ENCODE measurements at regions not wholly inside any gene's neighbourhood (a gene's known extent, or its start where the extent isn't known, plus 50 kb on each side); places are given as distances from the start of the nearest gene placed in this dataset.

GRCh38 chr11:101401245-101401644, 182.6 kb downstream of the TRPC6 start:
- DNase-seq: no peak

GRCh38 chr11:101397979-101398378, 185.8 kb downstream of the TRPC6 start:
- no peak for DNase-seq

- DNase-seq: no peak
Measured at GRCh38 chr11:101390539-101390938, 193.3 kb downstream of the TRPC6 start.

- DNase-seq: no peak
Measured at GRCh38 chr11:101369835-101370234, 214.0 kb downstream of the TRPC6 start.

- no peak for DNase-seq
Measured at GRCh38 chr11:101363706-101364275, 220.0 kb downstream of the TRPC6 start.

GRCh38 chr11:101362643-101363042, 221.2 kb downstream of the TRPC6 start:
- DNase-seq: no peak

GRCh38 chr11:101357771-101358170, 226.0 kb downstream of the TRPC6 start:
- DNase-seq: no peak

GRCh38 chr11:101354801-101355200, 225.2 kb upstream of the PGR start:
- no peak for DNase-seq

GRCh38 chr11:101348786-101349185, 219.2 kb upstream of the PGR start:
- DNase-seq: no peak

- no peak for DNase-seq
Measured at GRCh38 chr11:101346591-101346990, 217.0 kb upstream of the PGR start.

- no peak for DNase-seq
Measured at GRCh38 chr11:101345891-101346290, 216.3 kb upstream of the PGR start.

- no peak for DNase-seq
Measured at GRCh38 chr11:101342307-101342706, 212.7 kb upstream of the PGR start.

- DNase-seq: no peak
Measured at GRCh38 chr11:101341578-101341977, 212.0 kb upstream of the PGR start.

GRCh38 chr11:101336858-101337257, 207.2 kb upstream of the PGR start:
- no peak for DNase-seq

GRCh38 chr11:101336155-101336554, 206.5 kb upstream of the PGR start:
- no peak for DNase-seq

- no peak for DNase-seq
Measured at GRCh38 chr11:101334581-101334980, 205.0 kb upstream of the PGR start.

- DNase-seq: no peak
Measured at GRCh38 chr11:101331411-101331810, 201.8 kb upstream of the PGR start.

- no peak for DNase-seq
Measured at GRCh38 chr11:101327908-101328307, 198.3 kb upstream of the PGR start.

GRCh38 chr11:101326141-101326540, 196.5 kb upstream of the PGR start:
- no peak for DNase-seq

GRCh38 chr11:101323997-101324396, 194.4 kb upstream of the PGR start:
- DNase-seq: no peak

- no peak for DNase-seq
Measured at GRCh38 chr11:101321222-101321621, 191.6 kb upstream of the PGR start.

GRCh38 chr11:101306721-101307120, 177.1 kb upstream of the PGR start:
- DNase-seq: no peak

GRCh38 chr11:101305496-101305895, 175.9 kb upstream of the PGR start:
- DNase-seq: no peak

- no peak for DNase-seq
Measured at GRCh38 chr11:101299210-101299609, 169.6 kb upstream of the PGR start.

- no peak for DNase-seq
Measured at GRCh38 chr11:101296896-101297295, 167.3 kb upstream of the PGR start.
